ENCODE measurements at regions not wholly inside any gene's neighbourhood (a gene's known extent, or its start where the extent isn't known, plus 50 kb on each side); places are given as distances from the start of the nearest gene placed in this dataset.

- Histone ChIP-seq H3K9me3 (ENCODE audit: insufficient read depth, low read length) (peaks cover 24% of the 10 kb centered on the region), H3K27me3 (ENCODE audit: insufficient read depth, insufficient read length) (peaks cover 9% of the 10 kb centered on the region), H3K36me3 (ENCODE audit: insufficient read depth, insufficient read length, low read length) (no peaks in the 10 kb centered on the region), H3K4me3 (ENCODE audit: insufficient read length, low read depth) (no peak overlapping the region), H3K4me1 (ENCODE audit: insufficient read depth, insufficient read length) (no peaks in the 10 kb centered on the region), H3K9ac (ENCODE audit: insufficient read length, low read depth) (no peak overlapping the region)
- DNase-seq (ENCODE audit: low read depth, low spot score), result no peak
- TF ChIP-seq YY1 (IDR thresholded peaks at IDR 0.05; ENCODE audit: insufficient read depth, insufficient read length) (no peak), ZNF274 (IDR thresholded peaks at IDR 0.05; ENCODE audit: low read depth, low read length) (no peak), SUZ12 (IDR thresholded peaks at IDR 0.05; ENCODE audit: extremely low read depth, insufficient read depth, insufficient read length) (no peak)
These were observed 50.4 kb upstream of the RNF32 start for GRCh38 chr7:156590212-156590611.

- TF ChIP-seq ZNF274 (IDR thresholded peaks at IDR 0.05; ENCODE audit: low read depth, low read length) (no peak), SUZ12 (IDR thresholded peaks at IDR 0.05; ENCODE audit: extremely low read depth, insufficient read depth, insufficient read length) (no peak), YY1 (IDR thresholded peaks at IDR 0.05; ENCODE audit: insufficient read depth, insufficient read length) (no peak)
- Histone ChIP-seq H3K4me3 (ENCODE audit: insufficient read length, low read depth) (no peak overlapping the region), H3K4me1 (ENCODE audit: insufficient read depth, insufficient read length) (no peaks in the 10 kb centered on the region), H3K9ac (ENCODE audit: insufficient read length, low read depth) (no peak overlapping the region), H3K9me3 (ENCODE audit: insufficient read depth, low read length) (peaks cover 24% of the 10 kb centered on the region), H3K27me3 (ENCODE audit: insufficient read depth, insufficient read length) (peaks cover 9% of the 10 kb centered on the region), H3K36me3 (ENCODE audit: insufficient read depth, insufficient read length, low read length) (no peaks in the 10 kb centered on the region)
- DNase-seq (ENCODE audit: low read depth, low spot score), result no peak
These were observed 50.8 kb upstream of the RNF32 start for GRCh38 chr7:156589808-156590207.

- no peak for DNase-seq (ENCODE audit: low read depth, low spot score)
- Histone ChIP-seq H3K4me1 (ENCODE audit: insufficient read depth, insufficient read length) (no peaks in the 10 kb centered on the region), H3K27me3 (ENCODE audit: insufficient read depth, insufficient read length) (peaks cover 9% of the 10 kb centered on the region), H3K36me3 (ENCODE audit: insufficient read depth, insufficient read length, low read length) (no peaks in the 10 kb centered on the region), H3K9ac (ENCODE audit: insufficient read length, low read depth) (no peak overlapping the region), H3K9me3 (ENCODE audit: insufficient read depth, low read length) (peaks cover 11% of the 10 kb centered on the region), H3K4me3 (ENCODE audit: insufficient read length, low read depth) (no peak overlapping the region)
- TF ChIP-seq YY1 (IDR thresholded peaks at IDR 0.05; ENCODE audit: insufficient read depth, insufficient read length) (no peak), ZNF274 (IDR thresholded peaks at IDR 0.05; ENCODE audit: low read depth, low read length) (no peak), SUZ12 (IDR thresholded peaks at IDR 0.05; ENCODE audit: extremely low read depth, insufficient read depth, insufficient read length) (no peak)
These were observed 54.6 kb upstream of the RNF32 start for GRCh38 chr7:156585926-156586325.

- H3K9ac ChIP-seq (ENCODE audit: insufficient read length, low read depth), result no peak overlapping the region
- H3K36me3 ChIP-seq (ENCODE audit: insufficient read depth, insufficient read length, low read length), result no peaks in the 10 kb centered on the region
- H3K27me3 ChIP-seq (ENCODE audit: insufficient read depth, insufficient read length), result peaks cover 9% of the 10 kb centered on the region
- peaks cover 11% of the 10 kb centered on the region; the same call in 1 of the 2 replicates for H3K9me3 ChIP-seq (ENCODE audit: insufficient read depth, low read length)
- DNase-seq (ENCODE audit: low read depth, low spot score), result peak; percentile 89
- H3K4me3 ChIP-seq (ENCODE audit: insufficient read length, low read depth), result no peak overlapping the region
- H3K4me1 ChIP-seq (ENCODE audit: insufficient read depth, insufficient read length), result no peaks in the 10 kb centered on the region
- TF ChIP-seq ZNF274 (IDR thresholded peaks at IDR 0.05; ENCODE audit: low read depth, low read length), result no peak
- TF ChIP-seq SUZ12 (IDR thresholded peaks at IDR 0.05; ENCODE audit: extremely low read depth, insufficient read depth, insufficient read length), result no peak
- no peak for TF ChIP-seq YY1 (IDR thresholded peaks at IDR 0.05; ENCODE audit: insufficient read depth, insufficient read length)
These were observed 55.4 kb upstream of the RNF32 start for GRCh38 chr7:156585025-156585648.

- Histone ChIP-seq H3K4me3 (ENCODE audit: insufficient read length, low read depth) (no peak overlapping the region), H3K9me3 (ENCODE audit: insufficient read depth, low read length) (peaks cover 11% of the 10 kb centered on the region; the same call in 1 of the 2 replicates), H3K36me3 (ENCODE audit: insufficient read depth, insufficient read length, low read length) (no peaks in the 10 kb centered on the region), H3K4me1 (ENCODE audit: insufficient read depth, insufficient read length) (peaks cover 6% of the 10 kb centered on the region), H3K9ac (ENCODE audit: insufficient read length, low read depth) (no peak overlapping the region), H3K27me3 (ENCODE audit: insufficient read depth, insufficient read length) (peaks cover 9% of the 10 kb centered on the region)
- TF ChIP-seq YY1 (IDR thresholded peaks at IDR 0.05; ENCODE audit: insufficient read depth, insufficient read length) (no peak), SUZ12 (IDR thresholded peaks at IDR 0.05; ENCODE audit: extremely low read depth, insufficient read depth, insufficient read length) (no peak), ZNF274 (IDR thresholded peaks at IDR 0.05; ENCODE audit: low read depth, low read length) (no peak)
- no peak for DNase-seq (ENCODE audit: low read depth, low spot score)
These were observed 57.9 kb upstream of the RNF32 start for GRCh38 chr7:156582591-156583123.

GRCh38 chr7:156580036-156580435 lies 60.5 kb upstream of the RNF32 start:
- Histone ChIP-seq H3K36me3 (ENCODE audit: insufficient read depth, insufficient read length, low read length) (no peaks in the 10 kb centered on the region), H3K27me3 (ENCODE audit: insufficient read depth, insufficient read length) (no peaks in the 10 kb centered on the region), H3K9me3 (ENCODE audit: insufficient read depth, low read length) (no peaks in the 10 kb centered on the region), H3K4me3 (ENCODE audit: insufficient read length, low read depth) (no peak overlapping the region), H3K4me1 (ENCODE audit: insufficient read depth, insufficient read length) (peaks cover 6% of the 10 kb centered on the region), H3K9ac (ENCODE audit: insufficient read length, low read depth) (no peak overlapping the region)
- DNase-seq (ENCODE audit: low read depth, low spot score), result no peak
- TF ChIP-seq YY1 (IDR thresholded peaks at IDR 0.05; ENCODE audit: insufficient read depth, insufficient read length) (no peak), SUZ12 (IDR thresholded peaks at IDR 0.05; ENCODE audit: extremely low read depth, insufficient read depth, insufficient read length) (no peak), ZNF274 (IDR thresholded peaks at IDR 0.05; ENCODE audit: low read depth, low read length) (no peak)

GRCh38 chr7:156579566-156579965 lies 61.0 kb upstream of the RNF32 start:
- Histone ChIP-seq H3K36me3 (ENCODE audit: insufficient read depth, insufficient read length, low read length) (no peaks in the 10 kb centered on the region), H3K9me3 (ENCODE audit: insufficient read depth, low read length) (no peaks in the 10 kb centered on the region), H3K4me3 (ENCODE audit: insufficient read length, low read depth) (no peak overlapping the region), H3K9ac (ENCODE audit: insufficient read length, low read depth) (no peak overlapping the region), H3K4me1 (ENCODE audit: insufficient read depth, insufficient read length) (peaks cover 6% of the 10 kb centered on the region), H3K27me3 (ENCODE audit: insufficient read depth, insufficient read length) (no peaks in the 10 kb centered on the region)
- no peak for TF ChIP-seq SUZ12 (IDR thresholded peaks at IDR 0.05; ENCODE audit: extremely low read depth, insufficient read depth, insufficient read length)
- TF ChIP-seq YY1 (IDR thresholded peaks at IDR 0.05; ENCODE audit: insufficient read depth, insufficient read length), result no peak
- no peak for TF ChIP-seq ZNF274 (IDR thresholded peaks at IDR 0.05; ENCODE audit: low read depth, low read length)
- no peak for DNase-seq (ENCODE audit: low read depth, low spot score)
